Neural cell (in vitro differentiated cells): ENCODE measurements at regions not wholly inside any gene's neighbourhood (a gene's known extent, or its start where the extent isn't known, plus 50 kb on each side); places are given as distances from the start of the nearest gene placed in this dataset.

Experiments used
- H2AFZ ChIP-seq: fragments of 200-600, 300-800 bp; sonication (generic), shearing (Covaris generic); 2 replicates; pipeline ENCODE4 v1.6.0; 2014; ENCODE audit warnings: low read depth, mild to moderate bottlenecking, antibody characterized with exemption, low read length, moderate library complexity
- H3F3A ChIP-seq: fragments of 200-600 bp; shearing (Covaris generic); 2 replicates; pipeline ENCODE4 v1.6.1; 2016; ENCODE audit warnings: mild to moderate bottlenecking, moderate library complexity, mixed read lengths, antibody characterized with exemption, low read length; ENCODE audit not compliant: insufficient read depth, poor library complexity, severe bottlenecking
- H3K27ac ChIP-seq: fragments of 200-600, 300-800 bp; sonication (generic), shearing (Covaris generic); 2 replicates; pipeline ENCODE4 v1.5.1; 2014; ENCODE audit warnings: mild to moderate bottlenecking, low read length, moderate library complexity
- H3K27me3 ChIP-seq: fragments of 300-800, 200-600 bp; sonication (generic), shearing (Covaris generic); 2 replicates; pipeline ENCODE4 v1.6.0; 2014; ENCODE audit warnings: mild to moderate bottlenecking, low read depth, low read length, moderate library complexity; ENCODE audit not compliant: insufficient read depth
- H3K36me3 ChIP-seq: fragments of 300-800, 200-600 bp; sonication (generic), shearing (Covaris generic); 2 replicates; pipeline ENCODE4 v1.5.1; 2014; ENCODE audit warnings: mild to moderate bottlenecking, antibody characterized with exemption, low read length, moderate library complexity; ENCODE audit not compliant: insufficient read depth
- H3K4me2 ChIP-seq: fragments of 300-800, 200-600 bp; sonication (generic), shearing (Covaris generic); 2 replicates; pipeline ENCODE4 v1.6.0; 2014; ENCODE audit warnings: mild to moderate bottlenecking, low read length
- H3K4me3 ChIP-seq: fragments of 300-800, 200-600 bp; sonication (generic), shearing (Covaris generic); 2 replicates; pipeline ENCODE4 v1.5.1; 2014; ENCODE audit warnings: mild to moderate bottlenecking, low read length, moderate library complexity
- H3K79me2 ChIP-seq: fragments of 200-600 bp; shearing (Covaris generic); replicated peaks from 2 replicates; pipeline ENCODE4 v1.6.0; 2014; ENCODE audit warnings: mild to moderate bottlenecking, low read length, moderate library complexity; ENCODE audit not compliant: insufficient read depth
- H3K9ac ChIP-seq: fragments of 300-800, 200-600 bp; sonication (generic), shearing (Covaris generic); 2 replicates; pipeline ENCODE4 v1.6.1; 2016; ENCODE audit warnings: mild to moderate bottlenecking, low read length, mixed read lengths
- H3K9me2 ChIP-seq: fragments of 200-600 bp; shearing (Covaris generic); 2 replicates; pipeline ENCODE4 v1.6.1; 2016; ENCODE audit warnings: mild to moderate bottlenecking, low read length, mixed read lengths; ENCODE audit not compliant: insufficient read depth
- H3K9me3 ChIP-seq: fragments of 200-600, 300-800 bp; sonication (generic), shearing (Covaris generic); 2 replicates; pipeline ENCODE4 v1.6.1; 2016; ENCODE audit warnings: mild to moderate bottlenecking, mixed run types, low read length, moderate library complexity, mixed read lengths
- H4K20me1 ChIP-seq: fragments of 200-600 bp; shearing (Covaris generic); 2 replicates; pipeline ENCODE4 v1.6.1; 2016; ENCODE audit warnings: mild to moderate bottlenecking, mixed run types; ENCODE audit not compliant: insufficient read depth
- EP300 ChIP-seq: fragments of 450-650 bp; conservative IDR thresholded peaks from 2 replicates; pipeline ENCODE4 v1.6.1; 2014; ENCODE audit warnings: antibody characterized with exemption, mild to moderate bottlenecking, moderate library complexity; ENCODE audit not compliant: poor library complexity, severe bottlenecking
- EZH2 ChIP-seq: fragments of 200-600, 300-800 bp; shearing (Covaris generic), sonication (generic); IDR thresholded peaks from 2 replicates; pipeline ENCODE4 v1.6.1; 2014; ENCODE audit warnings: antibody characterized with exemption, low read length, borderline replicate concordance, mild to moderate bottlenecking; ENCODE audit not compliant: insufficient read depth, poor library complexity, severe bottlenecking
- MXI1 ChIP-seq: fragments of 450-650 bp; conservative IDR thresholded peaks from 2 replicates; pipeline ENCODE4 v1.6.1; 2014; ENCODE audit warnings: antibody characterized with exemption, mild to moderate bottlenecking; ENCODE audit not compliant: poor library complexity, severe bottlenecking
- POLR2AphosphoS5 ChIP-seq: IDR thresholded peaks from 2 replicates; pipeline ENCODE4 v1.6.1; 2012
- RAD21 ChIP-seq: fragments of 450-650 bp; conservative IDR thresholded peaks from 2 replicates; pipeline ENCODE4 v1.6.1; 2014; ENCODE audit warnings: antibody characterized with exemption, mild to moderate bottlenecking, moderate library complexity
- SMC3 ChIP-seq: fragments of 450-650 bp; conservative IDR thresholded peaks from 2 replicates; pipeline ENCODE4 v1.6.1; 2014; ENCODE audit warnings: antibody characterized with exemption, mild to moderate bottlenecking, moderate library complexity; ENCODE audit not compliant: poor library complexity
- TAF1 ChIP-seq: IDR thresholded peaks from 2 replicates; pipeline ENCODE4 v1.6.1; 2012; ENCODE audit warnings: low read depth
- TF ChIP-seq, protein P1 (sequence below): fragments of 450-650 bp; IDR thresholded peaks from 2 replicates; pipeline ENCODE4 v1.5.1; 2014; ENCODE audit warnings: antibody characterized with exemption, mild to moderate bottlenecking, moderate library complexity; ENCODE audit not compliant: poor library complexity, severe bottlenecking
- TF ChIP-seq, protein P2 (sequence below): IDR thresholded peaks from 2 replicates; pipeline ENCODE4 v1.6.1; 2012; ENCODE audit warnings: borderline replicate concordance

GRCh38 chr1:192729500-192729899 is 79.3 kb upstream of the RGS2 start:
- Histone ChIP-seq H3K4me3 (no peak overlapping the region), H3F3A (no peaks in the 10 kb centered on the region), H2AFZ (no peak overlapping the region)

DNA sequence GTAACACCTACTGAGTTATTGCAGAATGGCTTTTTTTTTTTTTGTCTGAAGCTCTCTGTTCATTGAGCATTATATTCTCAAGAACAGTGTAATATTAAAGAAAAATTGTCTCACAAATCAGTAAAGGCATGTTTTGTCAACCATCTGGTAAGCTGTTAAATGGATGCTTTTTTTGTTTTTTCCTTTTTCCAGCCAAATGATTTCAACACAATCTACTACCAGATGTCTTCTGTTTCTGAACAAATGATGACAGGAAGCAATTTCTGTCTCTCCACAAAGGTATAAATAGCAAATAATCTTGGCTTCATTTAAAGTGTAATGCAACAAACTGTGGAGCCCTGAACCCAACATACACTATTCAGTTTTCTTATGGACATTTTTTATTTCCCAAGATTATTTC is 78.6 kb upstream of the RGS2 start:
- no peaks in the 10 kb centered on the region for H3F3A ChIP-seq
- H3K27ac ChIP-seq: no peak overlapping the region
- no peak overlapping the region for H3K4me3 ChIP-seq
- H3K9me2 ChIP-seq: no peaks in the 10 kb centered on the region
- H3K79me2 ChIP-seq: no peaks in the 10 kb centered on the region
- no peak overlapping the region for H3K4me2 ChIP-seq
- no peak overlapping the region for H3K9ac ChIP-seq
- H3K9me3 ChIP-seq: no peaks in the 10 kb centered on the region
- no peaks in the 10 kb centered on the region for H3K27me3 ChIP-seq
- no peaks in the 10 kb centered on the region for H4K20me1 ChIP-seq
- H3K36me3 ChIP-seq: no peaks in the 10 kb centered on the region
- TF ChIP-seq MXI1 (no peak), RAD21 (no peak), POLR2AphosphoS5 (no peak), EZH2 (no peak), SMC3 (no peak), EP300 (no peak), TAF1 (no peak)
- TF ChIP-seq, protein P1, sequence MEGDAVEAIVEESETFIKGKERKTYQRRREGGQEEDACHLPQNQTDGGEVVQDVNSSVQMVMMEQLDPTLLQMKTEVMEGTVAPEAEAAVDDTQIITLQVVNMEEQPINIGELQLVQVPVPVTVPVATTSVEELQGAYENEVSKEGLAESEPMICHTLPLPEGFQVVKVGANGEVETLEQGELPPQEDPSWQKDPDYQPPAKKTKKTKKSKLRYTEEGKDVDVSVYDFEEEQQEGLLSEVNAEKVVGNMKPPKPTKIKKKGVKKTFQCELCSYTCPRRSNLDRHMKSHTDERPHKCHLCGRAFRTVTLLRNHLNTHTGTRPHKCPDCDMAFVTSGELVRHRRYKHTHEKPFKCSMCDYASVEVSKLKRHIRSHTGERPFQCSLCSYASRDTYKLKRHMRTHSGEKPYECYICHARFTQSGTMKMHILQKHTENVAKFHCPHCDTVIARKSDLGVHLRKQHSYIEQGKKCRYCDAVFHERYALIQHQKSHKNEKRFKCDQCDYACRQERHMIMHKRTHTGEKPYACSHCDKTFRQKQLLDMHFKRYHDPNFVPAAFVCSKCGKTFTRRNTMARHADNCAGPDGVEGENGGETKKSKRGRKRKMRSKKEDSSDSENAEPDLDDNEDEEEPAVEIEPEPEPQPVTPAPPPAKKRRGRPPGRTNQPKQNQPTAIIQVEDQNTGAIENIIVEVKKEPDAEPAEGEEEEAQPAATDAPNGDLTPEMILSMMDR: no peak
- TF ChIP-seq, protein P2, sequence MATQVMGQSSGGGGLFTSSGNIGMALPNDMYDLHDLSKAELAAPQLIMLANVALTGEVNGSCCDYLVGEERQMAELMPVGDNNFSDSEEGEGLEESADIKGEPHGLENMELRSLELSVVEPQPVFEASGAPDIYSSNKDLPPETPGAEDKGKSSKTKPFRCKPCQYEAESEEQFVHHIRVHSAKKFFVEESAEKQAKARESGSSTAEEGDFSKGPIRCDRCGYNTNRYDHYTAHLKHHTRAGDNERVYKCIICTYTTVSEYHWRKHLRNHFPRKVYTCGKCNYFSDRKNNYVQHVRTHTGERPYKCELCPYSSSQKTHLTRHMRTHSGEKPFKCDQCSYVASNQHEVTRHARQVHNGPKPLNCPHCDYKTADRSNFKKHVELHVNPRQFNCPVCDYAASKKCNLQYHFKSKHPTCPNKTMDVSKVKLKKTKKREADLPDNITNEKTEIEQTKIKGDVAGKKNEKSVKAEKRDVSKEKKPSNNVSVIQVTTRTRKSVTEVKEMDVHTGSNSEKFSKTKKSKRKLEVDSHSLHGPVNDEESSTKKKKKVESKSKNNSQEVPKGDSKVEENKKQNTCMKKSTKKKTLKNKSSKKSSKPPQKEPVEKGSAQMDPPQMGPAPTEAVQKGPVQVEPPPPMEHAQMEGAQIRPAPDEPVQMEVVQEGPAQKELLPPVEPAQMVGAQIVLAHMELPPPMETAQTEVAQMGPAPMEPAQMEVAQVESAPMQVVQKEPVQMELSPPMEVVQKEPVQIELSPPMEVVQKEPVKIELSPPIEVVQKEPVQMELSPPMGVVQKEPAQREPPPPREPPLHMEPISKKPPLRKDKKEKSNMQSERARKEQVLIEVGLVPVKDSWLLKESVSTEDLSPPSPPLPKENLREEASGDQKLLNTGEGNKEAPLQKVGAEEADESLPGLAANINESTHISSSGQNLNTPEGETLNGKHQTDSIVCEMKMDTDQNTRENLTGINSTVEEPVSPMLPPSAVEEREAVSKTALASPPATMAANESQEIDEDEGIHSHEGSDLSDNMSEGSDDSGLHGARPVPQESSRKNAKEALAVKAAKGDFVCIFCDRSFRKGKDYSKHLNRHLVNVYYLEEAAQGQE: no peak
- H2AFZ ChIP-seq: no peak overlapping the region

More at GRCh38 chr1:192729500-192729899, 79.3 kb upstream of the RGS2 start:
- no peaks in the 10 kb centered on the region for H4K20me1 ChIP-seq
- no peak overlapping the region for H3K27ac ChIP-seq
- TF ChIP-seq TAF1: no peak
- TF ChIP-seq, protein P2: no peak
- no peak overlapping the region for H3K4me2 ChIP-seq
- H3K9ac ChIP-seq: no peak overlapping the region
- H3K9me2 ChIP-seq: no peaks in the 10 kb centered on the region
- H3K36me3 ChIP-seq: no peaks in the 10 kb centered on the region
- H3K9me3 ChIP-seq: no peaks in the 10 kb centered on the region
- H3K27me3 ChIP-seq: no peaks in the 10 kb centered on the region
- H3K79me2 ChIP-seq: no peaks in the 10 kb centered on the region
